RWPE1 (cell line): ENCODE measurements at regions not wholly inside any gene's neighbourhood (a gene's known extent, or its start where the extent isn't known, plus 50 kb on each side); places are given as distances from the start of the nearest gene placed in this dataset.

Experiments
- CTCF ChIA-PET: fragments of 350-600 bp; sonication (Branson Sonifier 250); formaldehyde crosslinking; extraction: SDS; loops from one replicate; lab custom pipeline; 2021; lab: Yijun Ruan, JAX
- POLR2A ChIA-PET: fragments of 400-600 bp; formaldehyde crosslinking; extraction: SDS; loops from one replicate; lab custom pipeline; 2020; ENCODE audit warnings: antibody characterized with exemption; ENCODE audit not compliant: low non-redundant PET; lab: Yijun Ruan, JAX
- DNase-seq: peaks from one replicate; pipeline ENCODE4 v3.0.0; 2012; ENCODE audit warnings: low spot score
- H3K27ac ChIP-seq: fragments of 450-650 bp; 2 replicates; pipeline ENCODE4 v1.5.1; 2017
- TF ChIP-seq, protein P1 (sequence below): fragments of 450-650 bp; conservative IDR thresholded peaks from 2 replicates; pipeline ENCODE4 v1.5.1; 2017; ENCODE audit warnings: low read depth, mild to moderate bottlenecking

DNA sequence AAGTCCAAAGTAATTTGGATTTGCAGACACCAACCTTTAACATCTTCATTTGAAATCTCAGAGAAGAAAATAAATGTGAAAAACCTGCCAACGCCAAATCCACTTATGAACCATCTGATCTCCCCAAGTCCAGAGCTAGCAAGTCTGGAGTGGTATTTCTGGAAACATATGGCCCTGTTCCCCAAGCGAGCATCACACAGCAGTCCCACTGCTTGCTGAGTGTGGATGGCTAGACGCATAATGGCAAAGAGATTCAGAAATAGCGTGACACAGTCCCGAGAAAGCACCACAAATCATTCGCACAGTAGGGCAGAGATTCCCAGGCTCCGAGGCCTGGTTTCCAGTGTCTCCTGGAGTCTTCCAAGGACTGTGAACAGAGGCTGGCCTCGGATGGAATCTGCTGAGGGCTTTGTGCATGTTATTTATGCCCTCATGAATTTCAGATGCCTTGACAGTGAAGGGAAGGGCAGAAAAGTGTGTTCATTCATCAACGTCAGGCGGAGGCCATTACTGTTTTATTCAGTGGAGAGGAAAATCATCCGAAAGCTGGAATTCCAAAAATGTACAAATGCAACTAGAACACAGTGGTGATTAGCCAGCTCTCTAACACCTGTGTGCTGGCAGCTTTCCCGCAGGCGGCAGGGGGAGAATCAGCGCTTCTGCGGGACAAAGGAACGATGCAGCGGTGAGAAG is 417.0 kb downstream of the EIPR1 start:
- POLR2A ChIA-PET: no interaction called here
- TF ChIP-seq, protein P1, sequence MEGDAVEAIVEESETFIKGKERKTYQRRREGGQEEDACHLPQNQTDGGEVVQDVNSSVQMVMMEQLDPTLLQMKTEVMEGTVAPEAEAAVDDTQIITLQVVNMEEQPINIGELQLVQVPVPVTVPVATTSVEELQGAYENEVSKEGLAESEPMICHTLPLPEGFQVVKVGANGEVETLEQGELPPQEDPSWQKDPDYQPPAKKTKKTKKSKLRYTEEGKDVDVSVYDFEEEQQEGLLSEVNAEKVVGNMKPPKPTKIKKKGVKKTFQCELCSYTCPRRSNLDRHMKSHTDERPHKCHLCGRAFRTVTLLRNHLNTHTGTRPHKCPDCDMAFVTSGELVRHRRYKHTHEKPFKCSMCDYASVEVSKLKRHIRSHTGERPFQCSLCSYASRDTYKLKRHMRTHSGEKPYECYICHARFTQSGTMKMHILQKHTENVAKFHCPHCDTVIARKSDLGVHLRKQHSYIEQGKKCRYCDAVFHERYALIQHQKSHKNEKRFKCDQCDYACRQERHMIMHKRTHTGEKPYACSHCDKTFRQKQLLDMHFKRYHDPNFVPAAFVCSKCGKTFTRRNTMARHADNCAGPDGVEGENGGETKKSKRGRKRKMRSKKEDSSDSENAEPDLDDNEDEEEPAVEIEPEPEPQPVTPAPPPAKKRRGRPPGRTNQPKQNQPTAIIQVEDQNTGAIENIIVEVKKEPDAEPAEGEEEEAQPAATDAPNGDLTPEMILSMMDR: no peak
- CTCF ChIA-PET: no interaction called here
- DNase-seq: no peak
- no peak overlapping the region for H3K27ac ChIP-seq

DNA sequence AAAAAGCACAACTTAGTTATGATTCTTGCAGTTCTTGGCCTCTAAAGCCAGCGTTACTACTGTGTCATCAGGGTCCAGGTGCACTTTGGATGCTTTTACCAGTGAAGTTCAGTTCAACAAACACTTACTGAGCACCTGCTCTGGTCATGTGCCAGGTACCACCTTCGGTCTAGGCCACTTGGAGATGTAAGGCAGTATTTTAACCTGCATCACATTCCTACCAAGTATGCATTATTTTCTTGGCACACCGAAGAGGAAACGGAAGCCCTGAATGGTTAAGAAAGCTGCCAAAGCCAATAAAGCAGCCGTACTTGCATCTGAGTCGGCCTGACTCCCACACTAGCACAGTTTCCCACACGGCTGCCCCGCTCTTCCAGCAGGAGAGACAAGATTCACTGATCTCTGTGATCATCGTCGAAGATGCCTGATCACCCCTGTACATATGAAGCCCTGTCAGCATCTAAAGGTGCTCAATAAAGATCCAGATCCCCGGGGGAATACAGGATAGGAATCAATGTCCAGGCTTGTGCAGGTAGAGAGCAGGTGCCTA is 427.1 kb downstream of the EIPR1 start:
- CTCF ChIA-PET: no interaction called here
- no peak for DNase-seq
- no peak overlapping the region for H3K27ac ChIP-seq
- TF ChIP-seq, protein P1: no peak
- POLR2A ChIA-PET: no interaction called here

DNA sequence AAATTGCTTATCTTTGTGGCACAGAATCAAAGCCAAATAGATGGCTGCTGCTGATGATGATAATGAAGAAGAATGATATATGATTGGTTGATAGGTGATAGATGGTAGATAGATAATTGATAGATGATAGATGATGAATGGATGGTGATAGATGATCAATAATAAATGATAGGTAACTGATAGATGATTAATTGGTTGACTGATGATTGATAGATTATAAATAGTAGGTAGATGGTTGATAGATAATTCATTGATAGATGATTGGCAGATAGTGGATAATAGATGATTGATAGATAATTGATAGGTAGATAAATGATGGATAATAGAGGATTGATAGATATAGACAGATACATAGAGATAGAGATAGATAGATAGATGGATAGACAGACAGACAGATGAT is 430.2 kb downstream of the EIPR1 start:
- CTCF ChIA-PET: no interaction called here

DNA sequence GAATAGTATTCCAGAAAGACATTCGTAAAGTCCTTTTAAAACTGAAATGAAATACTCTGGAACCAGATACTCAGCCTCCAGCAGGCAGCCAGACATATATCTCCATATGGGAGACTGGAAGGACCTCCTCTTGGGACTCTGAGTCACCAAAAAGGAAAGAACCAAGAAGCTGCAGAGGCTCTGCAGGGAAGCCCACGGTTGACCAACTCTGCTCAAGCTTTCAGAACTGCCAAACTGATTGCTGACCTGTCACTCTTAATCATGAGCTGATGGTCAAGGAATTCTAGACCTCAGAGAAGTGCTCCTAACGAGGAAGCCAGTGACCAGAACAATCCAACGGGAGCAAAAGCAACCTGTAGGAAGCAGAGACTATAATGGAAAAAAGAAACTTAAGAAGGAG is 434.7 kb downstream of the EIPR1 start:
- ChIA-PET POLR2A (no interaction called here), CTCF (interaction anchor here (0.6 kb wide), 1 partner anchor 23 kb away, joined by 3 read pairs; no protein-coding TSS in a partner anchor)
- no peak for DNase-seq
- TF ChIP-seq, protein P1: no peak
- H3K27ac ChIP-seq: no peak overlapping the region

More for the DNA sequence above, 430.2 kb downstream of the EIPR1 start:
- TF ChIP-seq, protein P1: no peak
- no peak overlapping the region for H3K27ac ChIP-seq
- POLR2A ChIA-PET: no interaction called here
- no peak for DNase-seq

DNA sequence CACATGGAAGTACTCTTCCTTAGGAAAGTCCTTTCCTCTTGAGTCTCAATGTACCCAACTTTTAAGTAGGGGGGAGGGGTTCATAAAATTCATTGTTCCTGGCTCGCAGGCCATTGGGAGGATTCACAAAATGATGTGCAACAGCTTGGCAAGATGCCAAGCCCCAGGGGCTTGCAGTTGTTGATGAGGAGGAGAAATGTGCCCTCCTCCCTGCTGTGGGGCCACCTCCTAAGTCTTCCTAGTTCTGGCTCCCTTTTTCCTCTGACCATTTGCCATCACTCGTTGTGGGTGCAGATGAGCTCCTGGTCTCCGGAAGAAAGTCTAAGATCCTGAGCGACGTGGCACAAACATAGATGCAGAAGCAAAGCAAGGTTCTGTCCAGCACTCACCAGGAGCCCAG is 435.4 kb downstream of the EIPR1 start:
- DNase-seq: no peak
- ChIA-PET POLR2A (no interaction called here), CTCF (no interaction called here)
- H3K27ac ChIP-seq: no peak overlapping the region
- TF ChIP-seq, protein P1: no peak

DNA sequence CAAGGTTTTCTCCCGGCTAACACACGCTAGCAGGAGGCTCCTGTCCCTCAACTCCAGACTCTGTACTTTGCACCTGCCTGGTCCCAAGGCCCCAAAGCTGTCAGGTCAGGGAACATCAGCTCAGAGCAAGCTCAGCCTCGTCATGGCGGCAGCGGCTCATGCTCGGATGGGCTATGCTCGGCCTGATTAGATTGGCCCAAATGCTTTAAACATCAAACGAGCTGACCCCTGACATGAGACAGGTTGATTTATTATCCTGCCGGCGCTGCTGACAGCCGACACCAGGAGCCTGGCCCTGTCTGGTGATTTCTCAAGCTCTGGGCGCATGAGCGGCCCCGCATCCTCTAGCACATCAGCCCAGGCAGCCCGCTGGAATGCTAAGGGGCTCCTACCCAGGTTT is 436.4 kb downstream of the EIPR1 start:
- POLR2A ChIA-PET: no interaction called here
- no peak overlapping the region for H3K27ac ChIP-seq
- DNase-seq: no peak
- CTCF ChIA-PET: no interaction called here
- TF ChIP-seq, protein P1: no peak
